Activated T-helper 2 cell treated with anti-CD3 and anti-CD28 coated beads, Interferon-gamma antibody, Interleukin-2, Interleukin-4, amounts not matched to agents 10 μg/mL and 5 μg/mL and 100 μg/mL, durations not matched to agents 14 hours and 24 hours and 36 hours (primary cell): ENCODE measurements at regions not wholly inside any gene's neighbourhood (a gene's known extent, or its start where the extent isn't known, plus 50 kb on each side); places are given as distances from the start of the nearest gene placed in this dataset.
"Not testable (repeated sequence)": the region's sequence is repeated elsewhere in the genome, so short reads cannot be mapped to it uniquely, and the experiment has no call there.

Source experiments
- DNase-seq: peaks from one replicate; pipeline ENCODE4 v3.0.0; 2021; ENCODE audit warnings: low spot score
- H3K27ac Mint-ChIP-seq: one replicate; pipeline ENCODE4 v1.8.0; 2021; ENCODE audit warnings: mixed read lengths
- H3K27me3 Mint-ChIP-seq: one replicate; pipeline ENCODE4 v1.8.0; 2021; ENCODE audit warnings: low read depth, mixed read lengths
- H3K36me3 Mint-ChIP-seq: one replicate; pipeline ENCODE4 v1.8.0; 2021; ENCODE audit warnings: low read depth, mixed read lengths
- H3K4me1 Mint-ChIP-seq: one replicate; pipeline ENCODE4 v1.8.0; 2021; ENCODE audit warnings: low read depth, mixed read lengths
- H3K4me3 Mint-ChIP-seq: one replicate; pipeline ENCODE4 v1.8.0; 2021; ENCODE audit warnings: low read depth, mild to moderate bottlenecking, moderate library complexity, mixed read lengths
- H3K9me3 Mint-ChIP-seq: one replicate; pipeline ENCODE4 v1.8.0; 2021; ENCODE audit warnings: mixed read lengths
- intact Hi-C: fragments of 100-400 bp; cut with micrococcal nuclease; formaldehyde crosslinking; loops from one replicate; pipeline ENCODE4 v1.15.1; 2023

GRCh38 chr3:44132593-44132992 lies 109.1 kb upstream of the TOPAZ1 start:
- no peak for DNase-seq
- no peaks in the 10 kb centered on the region for H3K9me3 Mint-ChIP-seq
- peaks cover 8% of the 10 kb centered on the region for H3K4me1 Mint-ChIP-seq
- H3K4me3 Mint-ChIP-seq: no peak overlapping the region
- intact Hi-C loops: no loop called here
- peaks cover 4% of the 10 kb centered on the region for H3K27me3 Mint-ChIP-seq
- H3K27ac Mint-ChIP-seq: no peak overlapping the region
- no peaks in the 10 kb centered on the region for H3K36me3 Mint-ChIP-seq

GRCh38 chr3:44136421-44136820 lies 105.3 kb upstream of the TOPAZ1 start:
- Mint-ChIP-seq H3K36me3 (no peaks in the 10 kb centered on the region), H3K27me3 (peaks cover 4% of the 10 kb centered on the region), H3K4me1 (no peaks in the 10 kb centered on the region), H3K27ac (no peak overlapping the region), H3K9me3 (no peaks in the 10 kb centered on the region), H3K4me3 (no peak overlapping the region)
- DNase-seq: no peak
- intact Hi-C loops: no loop called here

DNA sequence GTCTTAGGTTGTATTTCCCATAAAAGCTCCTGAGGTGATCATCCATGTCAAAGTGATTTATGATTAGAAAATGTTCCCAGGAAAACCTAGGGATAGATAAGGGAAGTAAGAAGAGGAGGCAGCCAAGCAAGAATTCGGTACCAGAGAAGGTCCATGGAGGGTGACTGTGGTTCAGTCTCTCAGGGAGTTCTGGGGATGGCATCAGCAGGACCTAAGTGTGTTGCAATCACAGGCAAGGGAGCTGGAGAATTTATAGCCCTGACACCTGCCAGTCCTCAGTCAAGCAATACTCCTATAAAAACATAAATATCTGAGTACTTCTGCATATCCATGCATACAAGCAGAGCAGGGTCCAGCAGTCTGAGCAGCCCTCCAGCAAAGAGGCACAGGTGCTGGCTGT lies 95.6 kb upstream of the TOPAZ1 start:
- intact Hi-C loops: no loop called here
- no peak overlapping the region for H3K27ac Mint-ChIP-seq
- H3K4me1 Mint-ChIP-seq: no peaks in the 10 kb centered on the region

GRCh38 chr3:44159696-44160300 lies 81.9 kb upstream of the TOPAZ1 start:
- Mint-ChIP-seq H3K27me3 (peaks cover 7% of the 10 kb centered on the region), H3K36me3 (no peaks in the 10 kb centered on the region), H3K9me3 (no peaks in the 10 kb centered on the region), H3K4me1 (peaks cover 2% of the 10 kb centered on the region), H3K27ac (no peak overlapping the region), H3K4me3 (no peak overlapping the region)
- intact Hi-C loops: no loop called here
- no peak for DNase-seq

More for the DNA sequence above, 95.6 kb upstream of the TOPAZ1 start:
- Mint-ChIP-seq H3K4me3 (no peak overlapping the region), H3K27me3 (peaks cover 11% of the 10 kb centered on the region), H3K36me3 (no peaks in the 10 kb centered on the region), H3K9me3 (no peaks in the 10 kb centered on the region)
- DNase-seq: no peak

DNA sequence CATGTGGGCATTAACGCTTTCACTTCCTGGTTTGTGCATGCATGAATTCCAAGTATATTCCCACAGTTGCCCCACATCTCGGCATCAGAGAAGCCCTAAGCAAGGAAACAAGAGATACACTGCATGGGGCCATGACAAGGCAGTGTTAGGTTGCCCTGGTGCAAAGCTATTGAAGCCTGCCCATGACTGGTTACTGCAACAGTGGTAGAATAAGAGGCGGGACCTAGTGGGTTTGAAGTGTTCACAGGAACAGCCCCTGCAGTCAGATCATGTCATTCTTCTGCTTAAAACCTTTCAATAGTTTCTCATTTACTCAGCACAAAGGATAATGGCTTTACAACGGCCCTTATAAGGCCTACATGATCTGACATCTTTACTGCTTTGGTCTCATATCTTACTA lies 80.9 kb upstream of the TOPAZ1 start:
- intact Hi-C loops: no loop called here
- Mint-ChIP-seq H3K27me3 (peaks cover 5% of the 10 kb centered on the region), H3K4me3 (no peak overlapping the region), H3K27ac (no peak overlapping the region), H3K36me3 (no peaks in the 10 kb centered on the region), H3K4me1 (peaks cover 2% of the 10 kb centered on the region), H3K9me3 (no peaks in the 10 kb centered on the region)
- no peak for DNase-seq

DNA sequence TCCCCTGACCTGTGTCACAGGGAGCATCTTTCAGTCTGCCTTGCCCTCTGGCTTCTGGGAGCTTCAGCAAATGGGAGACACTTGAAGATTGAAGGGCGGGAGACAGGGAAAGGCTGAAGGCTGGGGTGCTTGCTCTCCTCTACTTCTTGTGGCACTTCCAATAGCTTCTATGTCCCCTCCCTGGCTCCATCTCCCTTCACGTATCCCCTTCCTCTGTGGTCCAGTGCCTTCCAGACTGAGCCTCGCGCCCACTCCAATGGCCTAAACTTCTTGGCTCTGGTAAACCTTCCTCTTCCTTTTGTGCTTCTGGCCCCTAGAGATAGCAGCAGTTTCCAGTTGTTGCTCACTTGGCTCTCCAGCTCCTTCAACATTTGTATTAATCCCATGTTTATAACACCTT lies 69.8 kb upstream of the TOPAZ1 start:
- H3K4me1 Mint-ChIP-seq: no peaks in the 10 kb centered on the region
- H3K27me3 Mint-ChIP-seq: peaks cover 3% of the 10 kb centered on the region
- H3K9me3 Mint-ChIP-seq: no peaks in the 10 kb centered on the region
- no peaks in the 10 kb centered on the region for H3K36me3 Mint-ChIP-seq
- no peak for DNase-seq
- no peak overlapping the region for H3K27ac Mint-ChIP-seq
- H3K4me3 Mint-ChIP-seq: no peak overlapping the region
- intact Hi-C loops: no loop called here

GRCh38 chr3:44172701-44173100 lies 69.0 kb upstream of the TOPAZ1 start:
- intact Hi-C loops, H3K4me1 Mint-ChIP-seq, H3K36me3 Mint-ChIP-seq, DNase-seq, H3K9me3 Mint-ChIP-seq, H3K4me3 Mint-ChIP-seq, H3K27ac Mint-ChIP-seq, H3K27me3 Mint-ChIP-seq: not testable (repeated sequence)

GRCh38 chr3:44173263-44173662 lies 68.4 kb upstream of the TOPAZ1 start:
- Mint-ChIP-seq H3K27me3 (peaks cover 3% of the 10 kb centered on the region), H3K36me3 (no peaks in the 10 kb centered on the region), H3K4me3 (no peak overlapping the region), H3K9me3 (no peaks in the 10 kb centered on the region), H3K4me1 (no peaks in the 10 kb centered on the region), H3K27ac (no peak overlapping the region)
- intact Hi-C loops: no loop called here
- no peak for DNase-seq

- intact Hi-C loops: no loop called here
- Mint-ChIP-seq H3K4me3 (no peak overlapping the region), H3K27me3 (peaks cover 4% of the 10 kb centered on the region), H3K27ac (no peak overlapping the region), H3K4me1 (no peaks in the 10 kb centered on the region), H3K36me3 (no peaks in the 10 kb centered on the region), H3K9me3 (no peaks in the 10 kb centered on the region)
- no peak for DNase-seq
These were observed 66.6 kb upstream of the TOPAZ1 start for GRCh38 chr3:44175070-44175469.

- Mint-ChIP-seq H3K4me1 (no peaks in the 10 kb centered on the region), H3K27me3 (peaks cover 9% of the 10 kb centered on the region), H3K9me3 (no peaks in the 10 kb centered on the region), H3K27ac (no peak overlapping the region), H3K36me3 (no peaks in the 10 kb centered on the region), H3K4me3 (no peak overlapping the region)
- no peak for DNase-seq
- intact Hi-C loops: no loop called here
These were observed 62.4 kb upstream of the TOPAZ1 start for GRCh38 chr3:44179246-44179645.

- intact Hi-C loops: no loop called here
- H3K4me3 Mint-ChIP-seq: no peak overlapping the region
- H3K4me1 Mint-ChIP-seq: no peaks in the 10 kb centered on the region
- H3K36me3 Mint-ChIP-seq: no peaks in the 10 kb centered on the region
- H3K27me3 Mint-ChIP-seq: peaks cover 16% of the 10 kb centered on the region
- no peak for DNase-seq
- H3K27ac Mint-ChIP-seq: no peak overlapping the region
- no peaks in the 10 kb centered on the region for H3K9me3 Mint-ChIP-seq
These were observed 57.2 kb upstream of the TOPAZ1 start for GRCh38 chr3:44184319-44184953.

DNA sequence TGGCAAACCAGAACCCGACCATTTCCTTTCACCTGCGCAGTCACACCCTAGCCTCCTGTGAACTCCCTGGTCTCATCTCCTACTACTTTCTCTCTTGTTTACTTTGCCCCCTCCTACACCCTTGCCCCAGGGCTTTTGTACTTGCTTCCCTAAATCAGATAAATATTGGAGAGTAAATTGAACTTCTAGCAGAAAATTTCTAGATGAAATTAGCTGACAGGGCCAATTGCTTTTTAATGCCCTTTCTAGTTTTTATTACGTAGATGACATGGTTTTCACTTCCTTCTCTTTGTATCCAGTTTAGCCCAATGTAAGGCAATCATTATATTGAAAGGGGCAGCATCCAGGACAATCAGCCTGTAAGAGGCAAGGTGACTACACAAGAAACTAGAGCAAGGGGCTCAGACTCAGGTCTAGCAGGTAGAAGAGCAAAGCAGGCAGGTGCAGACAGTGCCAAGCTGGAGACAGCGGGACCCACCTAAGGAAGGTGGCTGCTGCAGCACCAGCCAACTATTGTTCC lies 56.2 kb upstream of the TOPAZ1 start:
- Mint-ChIP-seq H3K27ac (no peak overlapping the region), H3K27me3 (peaks cover 14% of the 10 kb centered on the region), H3K4me3 (no peak overlapping the region), H3K36me3 (no peaks in the 10 kb centered on the region), H3K9me3 (no peaks in the 10 kb centered on the region), H3K4me1 (no peaks in the 10 kb centered on the region)
- DNase-seq: no peak
- intact Hi-C loops: no loop called here

DNA sequence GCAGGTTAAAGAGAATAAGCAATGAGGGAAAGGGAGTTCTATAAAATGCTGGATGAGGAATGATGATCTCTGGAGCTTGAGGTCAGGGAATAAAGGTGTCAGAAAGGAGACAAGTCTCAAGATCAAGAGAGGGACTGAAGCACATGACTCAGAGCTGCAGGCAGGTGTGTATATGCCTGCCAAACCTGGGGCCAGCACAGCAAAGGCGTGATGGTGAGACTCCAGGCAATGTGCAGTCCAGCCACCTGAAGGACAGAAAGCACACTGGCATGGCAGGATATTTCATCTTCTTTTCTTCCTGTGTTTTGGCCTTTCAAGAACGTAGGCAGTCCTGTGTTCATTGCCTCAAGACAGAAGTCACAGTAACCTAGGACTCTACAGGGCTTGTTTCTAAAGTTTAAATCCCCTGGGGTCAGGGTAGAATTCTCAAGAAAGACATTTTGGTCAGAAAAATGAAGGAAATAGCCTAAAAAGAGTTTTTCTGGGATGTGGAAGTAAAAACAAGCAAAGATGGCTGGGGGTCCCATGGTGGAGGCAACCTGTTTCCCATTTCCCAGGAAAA lies 55.5 kb upstream of the TOPAZ1 start:
- Mint-ChIP-seq H3K4me1 (no peaks in the 10 kb centered on the region), H3K4me3 (no peak overlapping the region), H3K27ac (no peak overlapping the region), H3K27me3 (peaks cover 14% of the 10 kb centered on the region), H3K9me3 (no peaks in the 10 kb centered on the region), H3K36me3 (no peaks in the 10 kb centered on the region)
- DNase-seq: no peak
- intact Hi-C loops: no loop called here
